ENCODE measurements at regions not wholly inside any gene's neighbourhood (a gene's known extent, or its start where the extent isn't known, plus 50 kb on each side); places are given as distances from the start of the nearest gene placed in this dataset.

- POLR2A ChIA-PET = no interaction called here
- SMC1A ChIA-PET (ENCODE audit: uncharacterized antibody, unreplicated experiment) = no interaction called here
- Histone ChIP-seq H2AFZ (ENCODE audit: control insufficient read depth, low read depth, low read length) (no peak overlapping the region), H3K79me2 (ENCODE audit: control insufficient read depth, insufficient read depth, low read length) (no peaks in the 10 kb centered on the region), H4K20me1 (ENCODE audit: control insufficient read depth, insufficient read depth) (no peaks in the 10 kb centered on the region), H3K36me3 (ENCODE audit: control insufficient read depth in 2 of 2, insufficient read depth in 2 of 2, low read length in 1 of 2) (no peaks in the 10 kb centered on the region), H3K27ac (ENCODE audit: control insufficient read depth, insufficient read depth) (no peak overlapping the region), H3K4me3 (no peak overlapping the region), H3K4me1 (ENCODE audit: control insufficient read depth, insufficient read depth, low read length) (no peaks in the 10 kb centered on the region), H3K27me3 (replicated peaks in 1 of 2; ENCODE audit: control insufficient read depth in 2 of 2, insufficient read depth in 2 of 2, low read length in 1 of 2) (no peaks in the 10 kb centered on the region; a peak in 1 of 4 replicates), H3K9me3 (replicated peaks; ENCODE audit: control insufficient read depth, insufficient read depth, low read length) (no peaks in the 10 kb centered on the region), H3K4me2 (ENCODE audit: control insufficient read depth, insufficient read depth) (no peak overlapping the region), H3K9ac (ENCODE audit: control insufficient read depth, insufficient read depth, low read length) (no peak overlapping the region)
- 0% methylated on average over 5 of the region's 5 CpGs for WGBS (ENCODE audit: insufficient coverage, insufficient replicate concordance, low lambda C conversion rate, missing lambda C conversion rate)
- FAIRE-seq (no peak), DNase-seq (ENCODE audit: low read depth, low spot score) (no peak), ATAC-seq (peak; percentile 47)
- BruUV-seq (replicated peaks) = no TSS peak
- RAD21 ChIA-PET (ENCODE audit: unreplicated experiment) = no interaction called here
- TF ChIP-seq ZNF24 (IDR thresholded peaks at IDR 0.05) (peak; percentile 8; the same call in 1 of the 2 replicates), EP300 (IDR thresholded peaks at IDR 0.05; ENCODE audit: borderline replicate concordance in 1 of 2, control insufficient read depth in 1 of 2, low read depth in 2 of 2, low read length in 2 of 2) (no peak)
- intact Hi-C loops (cut with micrococcal nuclease; ENCODE audit: unreplicated experiment) = no loop called here
- in situ Hi-C loops (cut with MboI) = no loop called here
- CTCF ChIA-PET = no interaction called here
These were observed 56.0 kb upstream of the OR5AK2 start for GRCh38 chr11:56932572-56933220.

GRCh38 chr11:56923116-56923515 is 65.6 kb upstream of the OR5AK2 start:
- no peaks in the 10 kb centered on the region for H4K20me1 ChIP-seq (ENCODE audit: control insufficient read depth, insufficient read depth)
- intact Hi-C loops (cut with micrococcal nuclease; ENCODE audit: unreplicated experiment) = no loop called here
- no peak overlapping the region for H3K4me2 ChIP-seq (ENCODE audit: control insufficient read depth, insufficient read depth)
- SMC1A ChIA-PET (ENCODE audit: uncharacterized antibody, unreplicated experiment) = no interaction called here
- BruUV-seq (replicated peaks) = no TSS peak
- no peak for ATAC-seq
- RAD21 ChIA-PET (ENCODE audit: unreplicated experiment) = no interaction called here
- H3K4me1 ChIP-seq (ENCODE audit: control insufficient read depth, insufficient read depth, low read length) = no peaks in the 10 kb centered on the region
- H3K79me2 ChIP-seq (ENCODE audit: control insufficient read depth, insufficient read depth, low read length) = no peaks in the 10 kb centered on the region
- POLR2A ChIA-PET = no interaction called here
- CTCF ChIA-PET = no interaction called here
- DNase-seq (ENCODE audit: low read depth, low spot score) = no peak
- no peak overlapping the region for H3K9ac ChIP-seq (ENCODE audit: control insufficient read depth, insufficient read depth, low read length)
- WGBS (ENCODE audit: insufficient coverage, insufficient replicate concordance, low lambda C conversion rate, missing lambda C conversion rate) = 0% methylated on average over 1 of the region's 1 CpG
- no peak overlapping the region for H2AFZ ChIP-seq (ENCODE audit: control insufficient read depth, low read depth, low read length)
- no peaks in the 10 kb centered on the region for H3K9me3 ChIP-seq (replicated peaks; ENCODE audit: control insufficient read depth, insufficient read depth, low read length)
- in situ Hi-C loops (cut with MboI) = no loop called here
- no peak overlapping the region for H3K27ac ChIP-seq (ENCODE audit: control insufficient read depth, insufficient read depth)
- H3K4me3 ChIP-seq = no peak overlapping the region
- no peaks in the 10 kb centered on the region for H3K36me3 ChIP-seq (ENCODE audit: control insufficient read depth in 2 of 2, insufficient read depth in 2 of 2, low read length in 1 of 2)
- no peaks in the 10 kb centered on the region for H3K27me3 ChIP-seq (replicated peaks in 1 of 2; ENCODE audit: control insufficient read depth in 2 of 2, insufficient read depth in 2 of 2, low read length in 1 of 2)
- no peak for FAIRE-seq
- TF ChIP-seq EP300 (IDR thresholded peaks at IDR 0.05; ENCODE audit: borderline replicate concordance in 1 of 2, control insufficient read depth in 1 of 2, low read depth in 2 of 2, low read length in 2 of 2) (no peak), CUX1 (IDR thresholded peaks at IDR 0.05; ENCODE audit: insufficient replicate concordance, low read depth, low read length) (no peak), NR2C2 (IDR thresholded peaks at IDR 0.05; ENCODE audit: borderline replicate concordance, control insufficient read depth, insufficient read length, low read depth) (no peak), BACH1 (IDR thresholded peaks at IDR 0.05; ENCODE audit: borderline replicate concordance) (no peak), NRF1 (conservative IDR thresholded peaks at IDR 0.05; ENCODE audit: low read depth, low read length) (no peak), ZNF687 (IDR thresholded peaks at IDR 0.05) (no peak)

All from GM12878 (cell line).